ENCODE measurements at regions not wholly inside any gene's neighbourhood (a gene's known extent, or its start where the extent isn't known, plus 50 kb on each side); places are given as distances from the start of the nearest gene placed in this dataset.

DNA sequence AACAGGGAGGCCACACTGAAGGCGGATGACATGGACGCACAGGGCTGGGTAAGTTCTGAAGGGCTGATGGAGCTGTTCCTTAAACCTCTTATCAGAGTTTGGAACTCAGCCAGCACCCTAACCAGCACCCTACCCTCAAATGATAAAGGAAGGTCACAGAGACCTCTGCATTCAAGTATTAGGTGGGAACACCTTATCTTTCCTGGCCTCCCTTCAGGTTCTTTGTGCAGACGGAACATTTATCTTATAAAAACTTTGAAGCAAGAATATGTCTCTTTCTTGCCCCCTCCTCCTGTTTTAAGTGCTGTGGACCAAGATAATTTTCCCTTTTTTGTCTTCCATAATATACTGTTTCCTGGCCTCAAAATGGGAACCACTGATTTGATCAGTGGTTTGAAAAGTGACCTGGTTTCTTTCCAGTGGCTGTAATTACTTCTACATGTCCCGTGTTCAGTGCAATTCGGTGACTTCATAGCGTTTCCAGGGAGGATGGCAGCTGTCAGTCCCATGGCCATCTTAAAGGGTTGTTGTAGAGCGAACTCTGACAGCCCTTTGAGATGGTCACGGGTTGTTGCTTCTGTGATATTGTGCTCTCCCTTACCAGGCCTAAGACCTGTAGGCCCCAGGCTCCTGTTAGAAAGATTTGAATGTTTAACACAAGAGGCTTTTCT is 213.2 kb upstream of the MYLIP start:
- TF ChIP-seq, protein P1, sequence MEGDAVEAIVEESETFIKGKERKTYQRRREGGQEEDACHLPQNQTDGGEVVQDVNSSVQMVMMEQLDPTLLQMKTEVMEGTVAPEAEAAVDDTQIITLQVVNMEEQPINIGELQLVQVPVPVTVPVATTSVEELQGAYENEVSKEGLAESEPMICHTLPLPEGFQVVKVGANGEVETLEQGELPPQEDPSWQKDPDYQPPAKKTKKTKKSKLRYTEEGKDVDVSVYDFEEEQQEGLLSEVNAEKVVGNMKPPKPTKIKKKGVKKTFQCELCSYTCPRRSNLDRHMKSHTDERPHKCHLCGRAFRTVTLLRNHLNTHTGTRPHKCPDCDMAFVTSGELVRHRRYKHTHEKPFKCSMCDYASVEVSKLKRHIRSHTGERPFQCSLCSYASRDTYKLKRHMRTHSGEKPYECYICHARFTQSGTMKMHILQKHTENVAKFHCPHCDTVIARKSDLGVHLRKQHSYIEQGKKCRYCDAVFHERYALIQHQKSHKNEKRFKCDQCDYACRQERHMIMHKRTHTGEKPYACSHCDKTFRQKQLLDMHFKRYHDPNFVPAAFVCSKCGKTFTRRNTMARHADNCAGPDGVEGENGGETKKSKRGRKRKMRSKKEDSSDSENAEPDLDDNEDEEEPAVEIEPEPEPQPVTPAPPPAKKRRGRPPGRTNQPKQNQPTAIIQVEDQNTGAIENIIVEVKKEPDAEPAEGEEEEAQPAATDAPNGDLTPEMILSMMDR (IDR thresholded peaks at IDR 0.05; ENCODE audit: insufficient read depth, low read length) = no peak
- TF ChIP-seq, protein P2, sequence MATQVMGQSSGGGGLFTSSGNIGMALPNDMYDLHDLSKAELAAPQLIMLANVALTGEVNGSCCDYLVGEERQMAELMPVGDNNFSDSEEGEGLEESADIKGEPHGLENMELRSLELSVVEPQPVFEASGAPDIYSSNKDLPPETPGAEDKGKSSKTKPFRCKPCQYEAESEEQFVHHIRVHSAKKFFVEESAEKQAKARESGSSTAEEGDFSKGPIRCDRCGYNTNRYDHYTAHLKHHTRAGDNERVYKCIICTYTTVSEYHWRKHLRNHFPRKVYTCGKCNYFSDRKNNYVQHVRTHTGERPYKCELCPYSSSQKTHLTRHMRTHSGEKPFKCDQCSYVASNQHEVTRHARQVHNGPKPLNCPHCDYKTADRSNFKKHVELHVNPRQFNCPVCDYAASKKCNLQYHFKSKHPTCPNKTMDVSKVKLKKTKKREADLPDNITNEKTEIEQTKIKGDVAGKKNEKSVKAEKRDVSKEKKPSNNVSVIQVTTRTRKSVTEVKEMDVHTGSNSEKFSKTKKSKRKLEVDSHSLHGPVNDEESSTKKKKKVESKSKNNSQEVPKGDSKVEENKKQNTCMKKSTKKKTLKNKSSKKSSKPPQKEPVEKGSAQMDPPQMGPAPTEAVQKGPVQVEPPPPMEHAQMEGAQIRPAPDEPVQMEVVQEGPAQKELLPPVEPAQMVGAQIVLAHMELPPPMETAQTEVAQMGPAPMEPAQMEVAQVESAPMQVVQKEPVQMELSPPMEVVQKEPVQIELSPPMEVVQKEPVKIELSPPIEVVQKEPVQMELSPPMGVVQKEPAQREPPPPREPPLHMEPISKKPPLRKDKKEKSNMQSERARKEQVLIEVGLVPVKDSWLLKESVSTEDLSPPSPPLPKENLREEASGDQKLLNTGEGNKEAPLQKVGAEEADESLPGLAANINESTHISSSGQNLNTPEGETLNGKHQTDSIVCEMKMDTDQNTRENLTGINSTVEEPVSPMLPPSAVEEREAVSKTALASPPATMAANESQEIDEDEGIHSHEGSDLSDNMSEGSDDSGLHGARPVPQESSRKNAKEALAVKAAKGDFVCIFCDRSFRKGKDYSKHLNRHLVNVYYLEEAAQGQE (IDR thresholded peaks at IDR 0.05; ENCODE audit: insufficient replicate concordance, low read depth) = no peak
- TF ChIP-seq POLR2AphosphoS5 (IDR thresholded peaks at IDR 0.05; ENCODE audit: low read depth) (no peak), GABPA (IDR thresholded peaks at IDR 0.05; ENCODE audit: low read depth) (no peak), SPI1 (IDR thresholded peaks at IDR 0.05; ENCODE audit: borderline replicate concordance, low read depth) (no peak)

Measured in HL-60 (cell line).